ENCODE measurements at regions not wholly inside any gene's neighbourhood (a gene's known extent, or its start where the extent isn't known, plus 50 kb on each side); places are given as distances from the start of the nearest gene placed in this dataset.
A peak's percentile ranks its signal among the peaks of the same experiment; 100 is the strongest.

GRCh38 chr3:59444676-59445075 is 394.9 kb upstream of the CFAP20DC start:
- intact Hi-C loops (cut with micrococcal nuclease): loop anchor here (1.0 kb wide), 3 partner anchors 18 to 115 kb away; no protein-coding TSS in a partner anchor
- no peaks in the 10 kb centered on the region for H3K27me3 Mint-ChIP-seq (ENCODE audit: low read depth)
- peaks cover 2% of the 10 kb centered on the region for H3K36me3 Mint-ChIP-seq (ENCODE audit: low read depth)
- H3K27ac Mint-ChIP-seq: peak overlapping the region; percentile 94
- peaks cover 57% of the 10 kb centered on the region for H3K4me1 Mint-ChIP-seq (ENCODE audit: low read depth)
- CTCF ChIA-PET: interaction anchor here (0.8 to 1.3 kb wide), 3 partner anchors 20 to 134 kb away, joined by 3 to 4 read pairs (median 3); no protein-coding TSS in a partner anchor
- H3K9me3 Mint-ChIP-seq: no peaks in the 10 kb centered on the region
- no peak for DNase-seq
- no peak overlapping the region for H3K4me3 Mint-ChIP-seq

- Mint-ChIP-seq H3K9me3 (no peaks in the 10 kb centered on the region), H3K4me3 (peak overlapping the region; percentile 54), H3K27me3 (ENCODE audit: low read depth) (no peaks in the 10 kb centered on the region), H3K27ac (peak overlapping the region; percentile 94), H3K36me3 (ENCODE audit: low read depth) (peaks cover 2% of the 10 kb centered on the region), H3K4me1 (ENCODE audit: low read depth) (peaks cover 53% of the 10 kb centered on the region)
- intact Hi-C loops (cut with micrococcal nuclease): loop anchor here (1.0 kb wide), 3 partner anchors 18 to 115 kb away; no protein-coding TSS in a partner anchor
- CTCF ChIA-PET: interaction anchor here (0.8 to 1.3 kb wide), 3 partner anchors 19 to 133 kb away, joined by 3 to 4 read pairs (median 3); no protein-coding TSS in a partner anchor
- DNase-seq: peak; percentile 66
Observed at GRCh38 chr3:59444294-59444671, 394.5 kb upstream of the CFAP20DC start.

- CTCF ChIA-PET: interaction anchor here (0.7 to 1.3 kb wide), 5 partner anchors 13 to 133 kb away, joined by 3 to 4 read pairs (median 4); no protein-coding TSS in a partner anchor
- peaks cover 49% of the 10 kb centered on the region for H3K4me1 Mint-ChIP-seq (ENCODE audit: low read depth)
Observed at GRCh38 chr3:59443618-59444293, 393.9 kb upstream of the CFAP20DC start.

GRCh38 chr3:59442046-59442445 is 392.2 kb upstream of the CFAP20DC start:
- Mint-ChIP-seq H3K9me3 (no peaks in the 10 kb centered on the region), H3K4me1 (ENCODE audit: low read depth) (peaks cover 39% of the 10 kb centered on the region), H3K27me3 (ENCODE audit: low read depth) (no peaks in the 10 kb centered on the region), H3K36me3 (ENCODE audit: low read depth) (peaks cover 2% of the 10 kb centered on the region), H3K27ac (no peak overlapping the region), H3K4me3 (no peak overlapping the region)
- CTCF ChIA-PET: no interaction called here
- no peak for DNase-seq
- intact Hi-C loops (cut with micrococcal nuclease): no loop called here

More at GRCh38 chr3:59443618-59444293, 393.9 kb upstream of the CFAP20DC start:
- H3K27me3 Mint-ChIP-seq (ENCODE audit: low read depth): no peaks in the 10 kb centered on the region
- intact Hi-C loops (cut with micrococcal nuclease): loop anchor here (1.0 kb wide), 3 partner anchors 17 to 116 kb away; no protein-coding TSS in a partner anchor
- H3K27ac Mint-ChIP-seq: peak overlapping the region; percentile 94
- peak overlapping the region; percentile 54 for H3K4me3 Mint-ChIP-seq
- H3K9me3 Mint-ChIP-seq: no peaks in the 10 kb centered on the region
- DNase-seq: peak; percentile 37
- peaks cover 2% of the 10 kb centered on the region for H3K36me3 Mint-ChIP-seq (ENCODE audit: low read depth)

- H3K27me3 Mint-ChIP-seq (ENCODE audit: low read depth): no peaks in the 10 kb centered on the region
- DNase-seq: no peak
- H3K36me3 Mint-ChIP-seq (ENCODE audit: low read depth): peaks cover 2% of the 10 kb centered on the region
- no peak overlapping the region for H3K27ac Mint-ChIP-seq
- no peak overlapping the region for H3K4me3 Mint-ChIP-seq
- intact Hi-C loops (cut with micrococcal nuclease): no loop called here
- no peaks in the 10 kb centered on the region for H3K9me3 Mint-ChIP-seq
- H3K4me1 Mint-ChIP-seq (ENCODE audit: low read depth): peaks cover 34% of the 10 kb centered on the region
- CTCF ChIA-PET: no interaction called here
Observed at GRCh38 chr3:59440285-59441028, 390.6 kb upstream of the CFAP20DC start.

GRCh38 chr3:59438492-59438891 is 388.7 kb upstream of the CFAP20DC start:
- H3K36me3 Mint-ChIP-seq (ENCODE audit: low read depth): peaks cover 7% of the 10 kb centered on the region
- no peak overlapping the region for H3K27ac Mint-ChIP-seq
- no peak for DNase-seq
- H3K4me1 Mint-ChIP-seq (ENCODE audit: low read depth): peaks cover 15% of the 10 kb centered on the region
- H3K4me3 Mint-ChIP-seq: no peak overlapping the region
- H3K9me3 Mint-ChIP-seq: peaks cover 8% of the 10 kb centered on the region
- CTCF ChIA-PET: no interaction called here
- H3K27me3 Mint-ChIP-seq (ENCODE audit: low read depth): no peaks in the 10 kb centered on the region
- intact Hi-C loops (cut with micrococcal nuclease): no loop called here

GRCh38 chr3:59436164-59436958 is 386.5 kb upstream of the CFAP20DC start:
- no peak overlapping the region for H3K4me3 Mint-ChIP-seq
- DNase-seq: peak; percentile 38
- no peaks in the 10 kb centered on the region for H3K27me3 Mint-ChIP-seq (ENCODE audit: low read depth)
- H3K27ac Mint-ChIP-seq: peak overlapping the region; percentile 32
- intact Hi-C loops (cut with micrococcal nuclease): no loop called here
- peaks cover 7% of the 10 kb centered on the region for H3K36me3 Mint-ChIP-seq (ENCODE audit: low read depth)
- H3K9me3 Mint-ChIP-seq: peaks cover 12% of the 10 kb centered on the region
- CTCF ChIA-PET: interaction anchor here (1.0 kb wide), 1 partner anchor 8 kb away, joined by 3 read pairs; no protein-coding TSS in a partner anchor
- peaks cover 11% of the 10 kb centered on the region for H3K4me1 Mint-ChIP-seq (ENCODE audit: low read depth)

GRCh38 chr3:59433546-59433945 is 383.7 kb upstream of the CFAP20DC start:
- Mint-ChIP-seq H3K27me3 (ENCODE audit: low read depth) (no peaks in the 10 kb centered on the region), H3K27ac (no peak overlapping the region), H3K9me3 (peaks cover 12% of the 10 kb centered on the region), H3K4me3 (no peak overlapping the region), H3K36me3 (ENCODE audit: low read depth) (peaks cover 7% of the 10 kb centered on the region), H3K4me1 (ENCODE audit: low read depth) (peaks cover 14% of the 10 kb centered on the region)
- DNase-seq: no peak
- CTCF ChIA-PET: no interaction called here
- intact Hi-C loops (cut with micrococcal nuclease): no loop called here

- intact Hi-C loops (cut with micrococcal nuclease): no loop called here
- Mint-ChIP-seq H3K4me1 (ENCODE audit: low read depth) (peaks cover 23% of the 10 kb centered on the region), H3K4me3 (no peak overlapping the region), H3K36me3 (ENCODE audit: low read depth) (peaks cover 7% of the 10 kb centered on the region), H3K9me3 (peaks cover 12% of the 10 kb centered on the region), H3K27me3 (ENCODE audit: low read depth) (no peaks in the 10 kb centered on the region), H3K27ac (no peak overlapping the region)
- CTCF ChIA-PET: no interaction called here
- no peak for DNase-seq
Observed at GRCh38 chr3:59432665-59433064, 382.8 kb upstream of the CFAP20DC start.

GRCh38 chr3:59430341-59430740 is 380.5 kb upstream of the CFAP20DC start:
- no peak overlapping the region for H3K27ac Mint-ChIP-seq
- H3K4me1 Mint-ChIP-seq (ENCODE audit: low read depth): peaks cover 35% of the 10 kb centered on the region
- DNase-seq: no peak
- peaks cover 5% of the 10 kb centered on the region for H3K36me3 Mint-ChIP-seq (ENCODE audit: low read depth)
- no peak overlapping the region for H3K4me3 Mint-ChIP-seq
- peaks cover 12% of the 10 kb centered on the region for H3K9me3 Mint-ChIP-seq
- no peaks in the 10 kb centered on the region for H3K27me3 Mint-ChIP-seq (ENCODE audit: low read depth)
- CTCF ChIA-PET: interaction anchor here (0.6 to 1.1 kb wide), 2 partner anchors 83 to 117 kb away, joined by 3 read pairs; no protein-coding TSS in a partner anchor
- intact Hi-C loops (cut with micrococcal nuclease): no loop called here

GRCh38 chr3:59429198-59429597 is 379.4 kb upstream of the CFAP20DC start:
- Mint-ChIP-seq H3K9me3 (peaks cover 11% of the 10 kb centered on the region), H3K27ac (no peak overlapping the region), H3K4me3 (no peak overlapping the region), H3K27me3 (ENCODE audit: low read depth) (peaks cover 4% of the 10 kb centered on the region), H3K4me1 (ENCODE audit: low read depth) (peaks cover 45% of the 10 kb centered on the region), H3K36me3 (ENCODE audit: low read depth) (peaks cover 4% of the 10 kb centered on the region)
- intact Hi-C loops (cut with micrococcal nuclease): loop anchor here (5.0 to 10.0 kb wide), 3 partner anchors 326 to 438 kb away; no protein-coding TSS in a partner anchor
- CTCF ChIA-PET: interaction anchor here (0.7 kb wide), 1 partner anchor 12 kb away, joined by 3 read pairs; no protein-coding TSS in a partner anchor
- DNase-seq: no peak

All from activated naive CD4-positive, alpha-beta T cell treated with anti-CD3 and anti-CD28 coated beads for 36 hours (primary cell).